ENCODE measurements at regions not wholly inside any gene's neighbourhood (a gene's known extent, or its start where the extent isn't known, plus 50 kb on each side); places are given as distances from the start of the nearest gene placed in this dataset.

- Histone ChIP-seq H4K20me1 (ENCODE audit: insufficient read depth, low read length) (no peaks in the 10 kb centered on the region), H3K4me2 (ENCODE audit: low read length) (no peak overlapping the region), H3K27ac (ENCODE audit: low read depth, low read length, poor library complexity, severe bottlenecking) (no peak overlapping the region), H3K9me3 (ENCODE audit: low read length) (no peaks in the 10 kb centered on the region), H3K4me3 (ENCODE audit: low read depth, low read length, poor library complexity, severe bottlenecking) (no peak overlapping the region), H3K79me2 (ENCODE audit: insufficient read depth, low read depth, low read length) (no peaks in the 10 kb centered on the region), H3K36me3 (ENCODE audit: insufficient read depth, low read length) (no peaks in the 10 kb centered on the region), H2AFZ (ENCODE audit: low read length) (no peak overlapping the region), H3K4me1 (ENCODE audit: insufficient read depth, low read length, poor library complexity, severe bottlenecking) (no peaks in the 10 kb centered on the region), H3K9me2 (ENCODE audit: insufficient read depth, low read length) (no peaks in the 10 kb centered on the region)
- no peak for DNase-seq (ENCODE audit: low spot score)
- POLR2A ChIA-PET, result interaction anchor here (0.7 kb wide), 1 partner anchor 517 kb away, joined by 4 read pairs; no protein-coding TSS in a partner anchor
- CTCF ChIA-PET (ENCODE audit: unreplicated experiment), result no interaction called here
- TF ChIP-seq EZH2phosphoT487 (IDR thresholded peaks at IDR 0.05; ENCODE audit: borderline replicate concordance, low read depth, low read length) (no peak), CTCF (conservative IDR thresholded peaks at IDR 0.05; ENCODE audit: low read length) (no peak)
- BruUV-seq (replicated peaks), result no TSS peak
- intact Hi-C loops (cut with micrococcal nuclease; ENCODE audit: unreplicated experiment), result loop anchor here (5.0 kb wide), 2 partner anchors 438 to 1078 kb away; no protein-coding TSS in a partner anchor
Measured at GRCh38 chr5:82354543-82354942, 76.4 kb upstream of the RPS23 start.

- BruUV-seq (replicated peaks), result no TSS peak
- no peak for DNase-seq (ENCODE audit: low spot score)
- Histone ChIP-seq H3K4me2 (ENCODE audit: low read length) (no peak overlapping the region), H3K4me3 (ENCODE audit: low read depth, low read length, poor library complexity, severe bottlenecking) (no peak overlapping the region), H3K9me3 (ENCODE audit: low read length) (no peaks in the 10 kb centered on the region), H3K36me3 (ENCODE audit: insufficient read depth, low read length) (no peaks in the 10 kb centered on the region), H3K9me2 (ENCODE audit: insufficient read depth, low read length) (no peaks in the 10 kb centered on the region), H3K4me1 (ENCODE audit: insufficient read depth, low read length, poor library complexity, severe bottlenecking) (no peaks in the 10 kb centered on the region), H4K20me1 (ENCODE audit: insufficient read depth, low read length) (no peaks in the 10 kb centered on the region), H3K27ac (ENCODE audit: low read depth, low read length, poor library complexity, severe bottlenecking) (no peak overlapping the region), H2AFZ (ENCODE audit: low read length) (no peak overlapping the region), H3K79me2 (ENCODE audit: insufficient read depth, low read depth, low read length) (no peaks in the 10 kb centered on the region)
- ChIA-PET POLR2A (no interaction called here), CTCF (ENCODE audit: unreplicated experiment) (no interaction called here)
- intact Hi-C loops (cut with micrococcal nuclease; ENCODE audit: unreplicated experiment), result loop anchor here (5.0 kb wide), 2 partner anchors 439 to 1079 kb away; no protein-coding TSS in a partner anchor
- TF ChIP-seq CTCF (conservative IDR thresholded peaks at IDR 0.05; ENCODE audit: low read length) (no peak), EZH2phosphoT487 (IDR thresholded peaks at IDR 0.05; ENCODE audit: borderline replicate concordance, low read depth, low read length) (no peak)
Measured at GRCh38 chr5:82353522-82353921, 75.4 kb upstream of the RPS23 start.

GRCh38 chr5:82352146-82352791 lies 74.1 kb upstream of the RPS23 start:
- H3K79me2 ChIP-seq (ENCODE audit: insufficient read depth, low read depth, low read length), result no peaks in the 10 kb centered on the region
- intact Hi-C loops (cut with micrococcal nuclease; ENCODE audit: unreplicated experiment), result loop anchor here (1.0 to 5.0 kb wide), 3 partner anchors 440 to 1212 kb away; no protein-coding TSS in a partner anchor
- no peak overlapping the region for H2AFZ ChIP-seq (ENCODE audit: low read length)
- H3K36me3 ChIP-seq (ENCODE audit: insufficient read depth, low read length), result no peaks in the 10 kb centered on the region
- H3K27ac ChIP-seq (ENCODE audit: low read depth, low read length, poor library complexity, severe bottlenecking), result no peak overlapping the region
- H3K4me3 ChIP-seq (ENCODE audit: low read depth, low read length, poor library complexity, severe bottlenecking), result no peak overlapping the region
- POLR2A ChIA-PET, result interaction anchor here (0.6 kb wide), 1 partner anchor 16 kb away, joined by 3 read pairs; no protein-coding TSS in a partner anchor
- no peaks in the 10 kb centered on the region for H3K9me3 ChIP-seq (ENCODE audit: low read length)
- CTCF ChIA-PET (ENCODE audit: unreplicated experiment), result no interaction called here
- no peaks in the 10 kb centered on the region for H4K20me1 ChIP-seq (ENCODE audit: insufficient read depth, low read length)
- no peak for DNase-seq (ENCODE audit: low spot score)
- no peaks in the 10 kb centered on the region for H3K4me1 ChIP-seq (ENCODE audit: insufficient read depth, low read length, poor library complexity, severe bottlenecking)
- TF ChIP-seq EZH2phosphoT487 (IDR thresholded peaks at IDR 0.05; ENCODE audit: borderline replicate concordance, low read depth, low read length), result no peak
- TF ChIP-seq CTCF (conservative IDR thresholded peaks at IDR 0.05; ENCODE audit: low read length), result no peak; the same call in 1 of the 2 replicates
- no peaks in the 10 kb centered on the region for H3K9me2 ChIP-seq (ENCODE audit: insufficient read depth, low read length)
- no peak overlapping the region for H3K4me2 ChIP-seq (ENCODE audit: low read length)
- BruUV-seq (replicated peaks), result no TSS peak
